ENCODE measurements at regions not wholly inside any gene's neighbourhood (a gene's known extent, or its start where the extent isn't known, plus 50 kb on each side); places are given as distances from the start of the nearest gene placed in this dataset.

DNA sequence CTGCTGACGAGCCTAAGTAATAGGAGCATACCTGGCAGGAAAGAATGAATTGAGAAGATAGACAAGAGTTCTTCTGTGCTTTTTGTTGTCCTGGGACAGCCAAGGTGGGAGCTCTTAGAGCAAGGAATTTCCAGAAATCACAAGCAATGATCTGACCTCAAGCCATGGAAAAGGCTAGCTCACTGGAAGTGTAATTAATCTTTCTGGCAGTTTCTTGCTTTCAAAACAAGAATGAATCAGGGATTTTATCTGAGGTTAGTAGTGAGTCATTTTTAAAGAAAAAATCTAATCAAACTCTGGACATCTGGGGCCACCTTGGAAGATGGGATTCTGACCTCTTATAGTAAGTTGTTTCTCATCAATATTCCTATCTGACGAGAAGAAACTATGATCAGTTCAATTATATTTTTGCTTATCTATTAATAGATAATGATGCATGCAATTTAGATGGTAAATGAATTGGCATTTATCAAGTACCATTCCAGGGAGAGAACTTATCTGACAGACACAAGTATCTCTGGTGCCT lies 98.0 kb downstream of the ADCYAP1 start:
- 65% methylated on average over 2 of the region's 2 CpGs for WGBS
- DNase-seq (ENCODE audit: low spot score): no peak
- Histone ChIP-seq H3K27me3 (ENCODE audit: control insufficient read depth in 4 of 4, insufficient read depth in 4 of 4, low read length in 3 of 4) (no peaks in the 10 kb centered on the region), H3K9ac (ENCODE audit: low read depth in 1 of 2, low read length in 2 of 2) (no peak overlapping the region), H3K4me1 (ENCODE audit: control insufficient read depth in 4 of 4, insufficient read depth in 4 of 4, low read length in 3 of 4) (no peaks in the 10 kb centered on the region), H3K27ac (ENCODE audit: low read depth in 1 of 2, low read length in 2 of 2) (no peak overlapping the region), H3K9me3 (ENCODE audit: control insufficient read depth in 4 of 4, low read length in 3 of 4) (no peaks in the 10 kb centered on the region), H3K36me3 (ENCODE audit: control insufficient read depth in 4 of 4, insufficient read depth in 3 of 4, low read depth in 1 of 4, low read length in 3 of 4) (no peaks in the 10 kb centered on the region), H3K4me3 (ENCODE audit: low read depth in 1 of 3, low read length in 3 of 3) (no peak overlapping the region)
- no peak for TF ChIP-seq RXRA (IDR thresholded peaks at IDR 0.05)
- no peak for TF ChIP-seq FOXA2 (IDR thresholded peaks at IDR 0.05)
- TF ChIP-seq HNF4A (conservative IDR thresholded peaks at IDR 0.05): no peak
- TF ChIP-seq, protein P1, sequence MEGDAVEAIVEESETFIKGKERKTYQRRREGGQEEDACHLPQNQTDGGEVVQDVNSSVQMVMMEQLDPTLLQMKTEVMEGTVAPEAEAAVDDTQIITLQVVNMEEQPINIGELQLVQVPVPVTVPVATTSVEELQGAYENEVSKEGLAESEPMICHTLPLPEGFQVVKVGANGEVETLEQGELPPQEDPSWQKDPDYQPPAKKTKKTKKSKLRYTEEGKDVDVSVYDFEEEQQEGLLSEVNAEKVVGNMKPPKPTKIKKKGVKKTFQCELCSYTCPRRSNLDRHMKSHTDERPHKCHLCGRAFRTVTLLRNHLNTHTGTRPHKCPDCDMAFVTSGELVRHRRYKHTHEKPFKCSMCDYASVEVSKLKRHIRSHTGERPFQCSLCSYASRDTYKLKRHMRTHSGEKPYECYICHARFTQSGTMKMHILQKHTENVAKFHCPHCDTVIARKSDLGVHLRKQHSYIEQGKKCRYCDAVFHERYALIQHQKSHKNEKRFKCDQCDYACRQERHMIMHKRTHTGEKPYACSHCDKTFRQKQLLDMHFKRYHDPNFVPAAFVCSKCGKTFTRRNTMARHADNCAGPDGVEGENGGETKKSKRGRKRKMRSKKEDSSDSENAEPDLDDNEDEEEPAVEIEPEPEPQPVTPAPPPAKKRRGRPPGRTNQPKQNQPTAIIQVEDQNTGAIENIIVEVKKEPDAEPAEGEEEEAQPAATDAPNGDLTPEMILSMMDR (IDR thresholded peaks at IDR 0.05; ENCODE audit: low read depth, low read length, missing input control): no peak
- no peak for TF ChIP-seq TAF1 (conservative IDR thresholded peaks at IDR 0.05)
- TF ChIP-seq FOXA1 (IDR thresholded peaks at IDR 0.05): no peak
- TF ChIP-seq, protein P2, sequence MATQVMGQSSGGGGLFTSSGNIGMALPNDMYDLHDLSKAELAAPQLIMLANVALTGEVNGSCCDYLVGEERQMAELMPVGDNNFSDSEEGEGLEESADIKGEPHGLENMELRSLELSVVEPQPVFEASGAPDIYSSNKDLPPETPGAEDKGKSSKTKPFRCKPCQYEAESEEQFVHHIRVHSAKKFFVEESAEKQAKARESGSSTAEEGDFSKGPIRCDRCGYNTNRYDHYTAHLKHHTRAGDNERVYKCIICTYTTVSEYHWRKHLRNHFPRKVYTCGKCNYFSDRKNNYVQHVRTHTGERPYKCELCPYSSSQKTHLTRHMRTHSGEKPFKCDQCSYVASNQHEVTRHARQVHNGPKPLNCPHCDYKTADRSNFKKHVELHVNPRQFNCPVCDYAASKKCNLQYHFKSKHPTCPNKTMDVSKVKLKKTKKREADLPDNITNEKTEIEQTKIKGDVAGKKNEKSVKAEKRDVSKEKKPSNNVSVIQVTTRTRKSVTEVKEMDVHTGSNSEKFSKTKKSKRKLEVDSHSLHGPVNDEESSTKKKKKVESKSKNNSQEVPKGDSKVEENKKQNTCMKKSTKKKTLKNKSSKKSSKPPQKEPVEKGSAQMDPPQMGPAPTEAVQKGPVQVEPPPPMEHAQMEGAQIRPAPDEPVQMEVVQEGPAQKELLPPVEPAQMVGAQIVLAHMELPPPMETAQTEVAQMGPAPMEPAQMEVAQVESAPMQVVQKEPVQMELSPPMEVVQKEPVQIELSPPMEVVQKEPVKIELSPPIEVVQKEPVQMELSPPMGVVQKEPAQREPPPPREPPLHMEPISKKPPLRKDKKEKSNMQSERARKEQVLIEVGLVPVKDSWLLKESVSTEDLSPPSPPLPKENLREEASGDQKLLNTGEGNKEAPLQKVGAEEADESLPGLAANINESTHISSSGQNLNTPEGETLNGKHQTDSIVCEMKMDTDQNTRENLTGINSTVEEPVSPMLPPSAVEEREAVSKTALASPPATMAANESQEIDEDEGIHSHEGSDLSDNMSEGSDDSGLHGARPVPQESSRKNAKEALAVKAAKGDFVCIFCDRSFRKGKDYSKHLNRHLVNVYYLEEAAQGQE (IDR thresholded peaks at IDR 0.05): no peak
- TF ChIP-seq GABPA (IDR thresholded peaks at IDR 0.05 in 1 of 2, conservative IDR thresholded peaks at IDR 0.05 in 1 of 2): no peak
- TF ChIP-seq, protein P3, sequence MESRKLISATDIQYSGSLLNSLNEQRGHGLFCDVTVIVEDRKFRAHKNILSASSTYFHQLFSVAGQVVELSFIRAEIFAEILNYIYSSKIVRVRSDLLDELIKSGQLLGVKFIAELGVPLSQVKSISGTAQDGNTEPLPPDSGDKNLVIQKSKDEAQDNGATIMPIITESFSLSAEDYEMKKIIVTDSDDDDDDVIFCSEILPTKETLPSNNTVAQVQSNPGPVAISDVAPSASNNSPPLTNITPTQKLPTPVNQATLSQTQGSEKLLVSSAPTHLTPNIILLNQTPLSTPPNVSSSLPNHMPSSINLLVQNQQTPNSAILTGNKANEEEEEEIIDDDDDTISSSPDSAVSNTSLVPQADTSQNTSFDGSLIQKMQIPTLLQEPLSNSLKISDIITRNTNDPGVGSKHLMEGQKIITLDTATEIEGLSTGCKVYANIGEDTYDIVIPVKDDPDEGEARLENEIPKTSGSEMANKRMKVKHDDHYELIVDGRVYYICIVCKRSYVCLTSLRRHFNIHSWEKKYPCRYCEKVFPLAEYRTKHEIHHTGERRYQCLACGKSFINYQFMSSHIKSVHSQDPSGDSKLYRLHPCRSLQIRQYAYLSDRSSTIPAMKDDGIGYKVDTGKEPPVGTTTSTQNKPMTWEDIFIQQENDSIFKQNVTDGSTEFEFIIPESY (IDR thresholded peaks at IDR 0.05): no peak
- TF ChIP-seq, protein P4, sequence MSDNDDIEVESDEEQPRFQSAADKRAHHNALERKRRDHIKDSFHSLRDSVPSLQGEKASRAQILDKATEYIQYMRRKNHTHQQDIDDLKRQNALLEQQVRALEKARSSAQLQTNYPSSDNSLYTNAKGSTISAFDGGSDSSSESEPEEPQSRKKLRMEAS (IDR thresholded peaks at IDR 0.05): no peak
- no peak for TF ChIP-seq NR2F2 (IDR thresholded peaks at IDR 0.05)
- no peak for TF ChIP-seq YY1 (IDR thresholded peaks at IDR 0.05)
- TF ChIP-seq, protein P5, sequence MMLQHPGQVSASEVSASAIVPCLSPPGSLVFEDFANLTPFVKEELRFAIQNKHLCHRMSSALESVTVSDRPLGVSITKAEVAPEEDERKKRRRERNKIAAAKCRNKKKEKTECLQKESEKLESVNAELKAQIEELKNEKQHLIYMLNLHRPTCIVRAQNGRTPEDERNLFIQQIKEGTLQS (IDR thresholded peaks at IDR 0.05): no peak
- TF ChIP-seq SP1 (IDR thresholded peaks at IDR 0.05): no peak

DNA sequence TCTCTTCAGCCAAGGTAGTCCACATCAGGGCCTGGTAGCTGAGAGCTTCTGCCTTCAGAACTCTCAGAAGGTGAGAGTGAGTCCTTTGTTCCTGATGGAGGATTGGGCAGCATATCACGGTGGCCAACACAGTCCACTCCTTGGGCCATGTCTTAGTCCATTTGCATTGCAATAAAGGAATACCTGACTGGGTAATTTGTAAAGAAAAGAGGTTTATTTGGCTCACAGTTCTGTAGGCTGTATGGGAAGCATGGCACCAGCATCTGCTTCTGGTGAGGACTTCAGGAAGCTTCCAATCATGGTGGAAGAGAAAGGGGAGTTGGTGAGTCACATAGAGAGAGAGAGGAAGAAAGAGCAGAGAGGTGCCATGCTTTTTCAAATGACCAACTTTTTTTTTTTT lies 98.8 kb downstream of the ADCYAP1 start:
- Histone ChIP-seq H3K4me1 (ENCODE audit: control insufficient read depth in 4 of 4, insufficient read depth in 4 of 4, low read length in 3 of 4) (no peaks in the 10 kb centered on the region), H3K27me3 (ENCODE audit: control insufficient read depth in 4 of 4, insufficient read depth in 4 of 4, low read length in 3 of 4) (no peaks in the 10 kb centered on the region), H3K9me3 (ENCODE audit: control insufficient read depth in 4 of 4, low read length in 3 of 4) (no peaks in the 10 kb centered on the region), H3K27ac (ENCODE audit: low read depth in 1 of 2, low read length in 2 of 2) (no peak overlapping the region), H3K4me3 (ENCODE audit: low read depth in 1 of 3, low read length in 3 of 3) (no peak overlapping the region), H3K9ac (ENCODE audit: low read depth in 1 of 2, low read length in 2 of 2) (no peak overlapping the region), H3K36me3 (ENCODE audit: control insufficient read depth in 4 of 4, insufficient read depth in 3 of 4, low read depth in 1 of 4, low read length in 3 of 4) (no peaks in the 10 kb centered on the region)
- DNase-seq (ENCODE audit: low spot score): no peak
- WGBS: 85% methylated on average over 1 of the region's 1 CpG
- TF ChIP-seq, protein P2 (IDR thresholded peaks at IDR 0.05): no peak
- TF ChIP-seq, protein P1 (IDR thresholded peaks at IDR 0.05; ENCODE audit: low read depth, low read length, missing input control): no peak
- TF ChIP-seq HNF4A (conservative IDR thresholded peaks at IDR 0.05): no peak
- no peak for TF ChIP-seq GABPA (IDR thresholded peaks at IDR 0.05 in 1 of 2, conservative IDR thresholded peaks at IDR 0.05 in 1 of 2)
- no peak for TF ChIP-seq JUND (IDR thresholded peaks at IDR 0.05)
- TF ChIP-seq TAF1 (conservative IDR thresholded peaks at IDR 0.05): no peak
- TF ChIP-seq, protein P5 (IDR thresholded peaks at IDR 0.05): no peak
- TF ChIP-seq, protein P4 (IDR thresholded peaks at IDR 0.05): no peak
- TF ChIP-seq RXRA (IDR thresholded peaks at IDR 0.05): no peak
- no peak for TF ChIP-seq SP1 (IDR thresholded peaks at IDR 0.05)
- TF ChIP-seq FOXA1 (IDR thresholded peaks at IDR 0.05): no peak
- no peak for TF ChIP-seq FOXA2 (IDR thresholded peaks at IDR 0.05)
